ENCODE measurements at regions not wholly inside any gene's neighbourhood (a gene's known extent, or its start where the extent isn't known, plus 50 kb on each side); places are given as distances from the start of the nearest gene placed in this dataset.

GRCh38 chr3:177622982-177623617 lies 425.8 kb upstream of the TBL1XR1 start:
- POLR2A ChIA-PET (ENCODE audit: partially characterized antibody) = no interaction called here

More at GRCh38 chr3:177622982-177623617, 425.8 kb upstream of the TBL1XR1 start:
- Histone ChIP-seq H4K20me1 (replicated peaks in 1 of 2; ENCODE audit: control insufficient read depth in 1 of 2, insufficient read depth in 2 of 2, low read length in 2 of 2) (no peaks in the 10 kb centered on the region), H2BK5ac (ENCODE audit: low read depth, low read length) (no peak overlapping the region), H2BK12ac (ENCODE audit: low read depth, low read length) (no peak overlapping the region), H3K4me1 (replicated peaks in 1 of 4; ENCODE audit: control insufficient read depth in 3 of 4, insufficient read depth in 4 of 4, low read length in 3 of 4) (no peaks in the 10 kb centered on the region), H4K8ac (ENCODE audit: extremely low read depth, insufficient read depth, low read length) (no peak overlapping the region), H3K4ac (replicated peaks; ENCODE audit: insufficient read length, low read depth, low read length) (no peak overlapping the region), H3K23me2 (ENCODE audit: low read depth, low read length) (no peaks in the 10 kb centered on the region), H3K79me2 (ENCODE audit: control insufficient read depth in 1 of 2, insufficient read depth in 2 of 2, low read length in 2 of 2) (no peaks in the 10 kb centered on the region), H3K36me3 (ENCODE audit: control insufficient read depth in 2 of 4, insufficient read depth in 4 of 4, low read length in 3 of 4) (no peaks in the 10 kb centered on the region), H3K56ac (replicated peaks; ENCODE audit: insufficient read length, low read depth, low read length) (no peak overlapping the region), H3K9ac (replicated peaks in 1 of 4; ENCODE audit: extremely low read depth in 1 of 4, low read depth in 3 of 4, low read length in 3 of 4) (no peak overlapping the region), H3K14ac (ENCODE audit: insufficient read length) (no peak overlapping the region), H4K5ac (ENCODE audit: insufficient read length, low read depth, low read length) (no peak overlapping the region), H3K27me3 (replicated peaks in 1 of 4; ENCODE audit: control insufficient read depth in 3 of 4, extremely low read depth in 1 of 4, insufficient read depth in 3 of 4, low read length in 3 of 4) (no peaks in the 10 kb centered on the region), H3K27ac (ENCODE audit: low read depth, low read length) (no peak overlapping the region), H2BK120ac (replicated peaks; ENCODE audit: low read depth, low read length) (no peak overlapping the region), H3K4me2 (ENCODE audit: insufficient read depth in 1 of 2, low read depth in 2 of 2, low read length in 2 of 2) (no peak overlapping the region), H3K4me3 (ENCODE audit: extremely low read depth in 1 of 4, insufficient read depth in 2 of 4, low read depth in 3 of 4, low read length in 4 of 4) (no peak overlapping the region), H4K91ac (replicated peaks; ENCODE audit: insufficient read length, low read length) (no peak overlapping the region), H3K23ac (ENCODE audit: insufficient read length) (no peak overlapping the region), H2AK5ac (ENCODE audit: low read depth, low read length) (no peak overlapping the region), H2BK20ac (ENCODE audit: low read length) (no peak overlapping the region), H3K79me1 (ENCODE audit: low read depth, low read length) (no peaks in the 10 kb centered on the region), H2BK15ac (ENCODE audit: low read length) (0 out of 2 replicates have a peak overlapping the region, but pooled peaks have one; percentile 10), H2AFZ (ENCODE audit: low read length) (no peak overlapping the region), H3K9me3 (ENCODE audit: insufficient read depth in 2 of 2, low read depth in 1 of 2, low read length in 1 of 2) (0 out of 4 replicates have a peak, but pooled peaks cover 0 to 3% of the 10 kb centered on the region in 2 experiments), H3K18ac (ENCODE audit: extremely low read depth, low read length) (no peak overlapping the region)
- TF ChIP-seq RFX5 (IDR thresholded peaks at IDR 0.05; ENCODE audit: borderline replicate concordance, low read depth, low read length) = no peak
- DNase-seq (ENCODE audit: low read depth in 1 of 2, low spot score in 2 of 2) (no peak), FAIRE-seq (no peak)
- 93% methylated on average over 5 of the region's 5 CpGs; no CpG with 5 or more reads in 1 of the 2 experiments for WGBS, 2 experiments (ENCODE audit: extremely low coverage in 1 of 2, insufficient coverage in 1 of 2, insufficient read length in 1 of 2, insufficient replicate concordance in 2 of 2, low coverage in 1 of 2, low lambda C conversion rate in 2 of 2, missing lambda C conversion rate in 1 of 2)
- CTCF ChIA-PET (ENCODE audit: partially characterized antibody) = interaction anchor here (0.7 to 1.0 kb wide), 4 partner anchors 9 to 179 kb away, joined by 3 read pairs; no protein-coding TSS in a partner anchor
